ENCODE measurements at regions not wholly inside any gene's neighbourhood (a gene's known extent, or its start where the extent isn't known, plus 50 kb on each side); places are given as distances from the start of the nearest gene placed in this dataset.

- 70 to 76% methylated on average over 8 to 12 of the region's 12 CpGs for WGBS, 2 experiments (ENCODE audit: insufficient coverage in 1 of 2, insufficient read length in 1 of 2)
- no peak for DNase-seq
- H3K27me3 Mint-ChIP-seq (ENCODE audit: insufficient read depth) = peaks cover 65% of the 10 kb centered on the region
- peaks cover 17% of the 10 kb centered on the region for H3K4me1 Mint-ChIP-seq
- Histone ChIP-seq H3K9ac (ENCODE audit: extremely low read depth, low read length, poor library complexity, severe bottlenecking) (no peak overlapping the region), H3K9me3 (ENCODE audit: control insufficient read depth, low read length) (no peaks in the 10 kb centered on the region), H3K4me3 (ENCODE audit: low read length) (no peak overlapping the region), H3K36me3 (ENCODE audit: control insufficient read depth, insufficient read depth, low read length) (no peaks in the 10 kb centered on the region), H3K27me3 (ENCODE audit: control insufficient read depth, insufficient read depth, low read length, poor library complexity, severe bottlenecking) (peaks cover 52% of the 10 kb centered on the region), H3K4me1 (ENCODE audit: control insufficient read depth, insufficient read depth, low read length) (no peaks in the 10 kb centered on the region), H3K27ac (ENCODE audit: low read depth, low read length) (no peak overlapping the region)
- TF ChIP-seq CTCF (conservative IDR thresholded peaks at IDR 0.05) = no peak
- H3K9me3 Mint-ChIP-seq = no peaks in the 10 kb centered on the region
- H3K27ac Mint-ChIP-seq = no peak overlapping the region
- H3K36me3 Mint-ChIP-seq (ENCODE audit: low read depth) = no peaks in the 10 kb centered on the region
- no peak overlapping the region for H3K4me3 Mint-ChIP-seq
Measured at GRCh38 chr1:10863886-10864285, 67.4 kb upstream of the CASZ1 start.

- H3K4me3 Mint-ChIP-seq = no peak overlapping the region
- DNase-seq = no peak
- no peaks in the 10 kb centered on the region for H3K4me1 ChIP-seq (ENCODE audit: control insufficient read depth, insufficient read depth, low read length)
- 90 to 97% methylated on average over 7 to 9 of the region's 9 CpGs for WGBS, 2 experiments (ENCODE audit: insufficient coverage in 1 of 2, insufficient read length in 1 of 2)
- no peak overlapping the region for H3K27ac ChIP-seq (ENCODE audit: low read depth, low read length)
- no peaks in the 10 kb centered on the region for H3K36me3 ChIP-seq (ENCODE audit: control insufficient read depth, insufficient read depth, low read length)
- H3K27ac Mint-ChIP-seq = no peak overlapping the region
- no peak overlapping the region for H3K9ac ChIP-seq (ENCODE audit: extremely low read depth, low read length, poor library complexity, severe bottlenecking)
- no peaks in the 10 kb centered on the region for H3K9me3 Mint-ChIP-seq
- H3K9me3 ChIP-seq (ENCODE audit: control insufficient read depth, low read length) = no peaks in the 10 kb centered on the region
- TF ChIP-seq CTCF (conservative IDR thresholded peaks at IDR 0.05) = no peak
- peaks cover 17% of the 10 kb centered on the region for H3K4me1 Mint-ChIP-seq
- H3K27me3 Mint-ChIP-seq (ENCODE audit: insufficient read depth) = peaks cover 72% of the 10 kb centered on the region
- no peak overlapping the region for H3K4me3 ChIP-seq (ENCODE audit: low read length)
- no peaks in the 10 kb centered on the region for H3K36me3 Mint-ChIP-seq (ENCODE audit: low read depth)
- peaks cover 52% of the 10 kb centered on the region for H3K27me3 ChIP-seq (ENCODE audit: control insufficient read depth, insufficient read depth, low read length, poor library complexity, severe bottlenecking)
Measured at GRCh38 chr1:10864776-10865175, 68.3 kb upstream of the CASZ1 start.

DNA sequence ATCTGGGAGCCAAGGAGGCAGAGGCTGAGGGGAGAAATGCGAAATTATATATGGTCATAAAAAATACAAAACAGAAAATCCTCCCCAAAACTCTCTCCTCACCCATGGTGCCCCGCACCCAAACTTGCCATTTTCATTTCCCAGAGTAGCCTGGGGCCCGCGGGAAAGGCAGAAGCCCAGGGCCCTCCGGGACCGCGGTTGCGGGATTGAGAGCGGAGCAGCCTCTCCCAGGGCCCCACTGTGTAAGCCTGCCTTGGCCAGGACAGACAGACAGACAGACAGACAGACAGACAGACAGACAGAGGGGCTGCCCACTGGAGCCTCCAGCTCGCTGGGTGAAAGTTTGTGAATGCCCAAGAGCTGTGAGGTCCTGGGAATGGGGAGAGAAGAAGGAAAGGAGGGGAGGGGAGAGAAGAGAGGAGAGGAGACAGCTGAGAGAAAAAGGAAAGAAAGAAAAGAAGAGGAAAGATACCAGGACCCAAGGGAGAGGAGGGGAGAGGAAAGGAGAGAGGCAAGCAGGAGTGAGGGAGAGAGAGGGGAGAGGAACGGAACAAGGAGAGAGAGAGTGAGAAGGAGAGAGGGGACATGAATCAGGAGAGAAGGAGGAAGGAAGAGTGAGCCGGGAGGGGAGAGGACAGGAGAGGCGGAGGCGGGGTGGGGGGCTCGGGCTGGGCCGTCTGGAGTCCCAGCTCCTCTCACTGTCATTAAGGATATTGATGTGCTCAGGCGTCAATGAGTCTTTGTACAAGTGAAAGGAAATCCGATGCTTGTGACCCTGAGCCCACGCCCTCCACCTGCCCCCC is 69.3 kb upstream of the CASZ1 start:
- Histone ChIP-seq H3K9me3 (ENCODE audit: control insufficient read depth, low read length) (no peaks in the 10 kb centered on the region), H3K4me1 (ENCODE audit: control insufficient read depth, insufficient read depth, low read length) (no peaks in the 10 kb centered on the region), H3K27me3 (ENCODE audit: control insufficient read depth, insufficient read depth, low read length, poor library complexity, severe bottlenecking) (peaks cover 59% of the 10 kb centered on the region), H3K27ac (ENCODE audit: low read depth, low read length) (no peak overlapping the region), H3K9ac (ENCODE audit: extremely low read depth, low read length, poor library complexity, severe bottlenecking) (no peak overlapping the region), H3K4me3 (ENCODE audit: low read length) (no peak overlapping the region), H3K36me3 (ENCODE audit: control insufficient read depth, insufficient read depth, low read length) (no peaks in the 10 kb centered on the region)
- no peaks in the 10 kb centered on the region for H3K9me3 Mint-ChIP-seq
- no peak for DNase-seq
- H3K27ac Mint-ChIP-seq = no peak overlapping the region
- H3K4me1 Mint-ChIP-seq = peaks cover 14% of the 10 kb centered on the region
- TF ChIP-seq CTCF (conservative IDR thresholded peaks at IDR 0.05) = no peak
- H3K27me3 Mint-ChIP-seq (ENCODE audit: insufficient read depth) = peaks cover 70% of the 10 kb centered on the region
- 64 to 67% methylated on average over 8 to 14 of the region's 19 CpGs for WGBS, 2 experiments (ENCODE audit: insufficient coverage in 1 of 2, insufficient read length in 1 of 2)
- peak overlapping the region; percentile 19 for H3K4me3 Mint-ChIP-seq
- no peaks in the 10 kb centered on the region for H3K36me3 Mint-ChIP-seq (ENCODE audit: low read depth)

Data from endodermal cell (in vitro differentiated cells).